ENCODE measurements at regions not wholly inside any gene's neighbourhood (a gene's known extent, or its start where the extent isn't known, plus 50 kb on each side); places are given as distances from the start of the nearest gene placed in this dataset.

- TF ChIP-seq CTCF (IDR thresholded peaks at IDR 0.05) (no peak), REST (IDR thresholded peaks at IDR 0.05; ENCODE audit: insufficient read depth in 1 of 2, low read depth in 2 of 2, low read length in 1 of 2) (no peak), POLR2AphosphoS5 (IDR thresholded peaks at IDR 0.05; ENCODE audit: low read depth, low read length) (no peak), TCF7L2 (IDR thresholded peaks at IDR 0.05; ENCODE audit: low read depth, low read length) (no peak)
Observed at GRCh38 chr9:115341426-115341825, 223.5 kb upstream of the TNC start.
